ENCODE measurements at regions not wholly inside any gene's neighbourhood (a gene's known extent, or its start where the extent isn't known, plus 50 kb on each side); places are given as distances from the start of the nearest gene placed in this dataset.

- Mint-ChIP-seq H3K36me3 (ENCODE audit: low read depth) (no peaks in the 10 kb centered on the region), H3K27ac (no peak overlapping the region), H3K27me3 (ENCODE audit: insufficient read depth) (no peaks in the 10 kb centered on the region), H3K4me1 (ENCODE audit: low read depth) (no peaks in the 10 kb centered on the region), H3K4me3 (no peak overlapping the region), H3K9me3 (no peaks in the 10 kb centered on the region)
- TF ChIP-seq CTCF (IDR thresholded peaks at IDR 0.05) = no peak
- no peak for DNase-seq
Observed at GRCh38 chr6:99079058-99079457, 131.3 kb upstream of the FBXL4 start.

GRCh38 chr6:99073223-99073622, 125.5 kb upstream of the FBXL4 start:
- no peak overlapping the region for H3K27ac Mint-ChIP-seq
- DNase-seq = no peak
- TF ChIP-seq CTCF (IDR thresholded peaks at IDR 0.05) = no peak
- no peaks in the 10 kb centered on the region for H3K36me3 Mint-ChIP-seq (ENCODE audit: low read depth)
- H3K4me1 Mint-ChIP-seq (ENCODE audit: low read depth) = no peaks in the 10 kb centered on the region
- no peak overlapping the region for H3K4me3 Mint-ChIP-seq
- H3K27me3 Mint-ChIP-seq (ENCODE audit: insufficient read depth) = peaks cover 2% of the 10 kb centered on the region; the same call in 1 of the 2 replicates
- H3K9me3 Mint-ChIP-seq = no peaks in the 10 kb centered on the region

- Mint-ChIP-seq H3K36me3 (ENCODE audit: low read depth) (no peaks in the 10 kb centered on the region), H3K9me3 (no peaks in the 10 kb centered on the region), H3K27me3 (ENCODE audit: insufficient read depth) (no peaks in the 10 kb centered on the region), H3K4me1 (ENCODE audit: low read depth) (no peaks in the 10 kb centered on the region), H3K27ac (no peak overlapping the region), H3K4me3 (no peak overlapping the region)
- no peak for TF ChIP-seq CTCF (IDR thresholded peaks at IDR 0.05)
- DNase-seq = no peak
Observed at GRCh38 chr6:99066044-99066443, 118.3 kb upstream of the FBXL4 start.

GRCh38 chr6:99064834-99065233, 117.1 kb upstream of the FBXL4 start:
- no peak for TF ChIP-seq CTCF (IDR thresholded peaks at IDR 0.05)
- Mint-ChIP-seq H3K4me3 (no peak overlapping the region), H3K27ac (no peak overlapping the region), H3K4me1 (ENCODE audit: low read depth) (no peaks in the 10 kb centered on the region), H3K9me3 (no peaks in the 10 kb centered on the region), H3K36me3 (ENCODE audit: low read depth) (no peaks in the 10 kb centered on the region), H3K27me3 (ENCODE audit: insufficient read depth) (no peaks in the 10 kb centered on the region)
- no peak for DNase-seq

- no peaks in the 10 kb centered on the region for H3K4me1 Mint-ChIP-seq (ENCODE audit: low read depth)
- DNase-seq = no peak
- no peak overlapping the region for H3K27ac Mint-ChIP-seq
- H3K4me3 Mint-ChIP-seq = no peak overlapping the region
- no peaks in the 10 kb centered on the region for H3K9me3 Mint-ChIP-seq
- H3K27me3 Mint-ChIP-seq (ENCODE audit: insufficient read depth) = peaks cover 10% of the 10 kb centered on the region
- TF ChIP-seq CTCF (IDR thresholded peaks at IDR 0.05) = no peak
- no peaks in the 10 kb centered on the region for H3K36me3 Mint-ChIP-seq (ENCODE audit: low read depth)
Observed at GRCh38 chr6:99036672-99037071, 88.9 kb upstream of the FBXL4 start.

- Mint-ChIP-seq H3K4me3 (no peak overlapping the region), H3K27ac (no peak overlapping the region), H3K4me1 (ENCODE audit: low read depth) (no peaks in the 10 kb centered on the region), H3K36me3 (ENCODE audit: low read depth) (no peaks in the 10 kb centered on the region), H3K9me3 (no peaks in the 10 kb centered on the region), H3K27me3 (ENCODE audit: insufficient read depth) (peaks cover 8% of the 10 kb centered on the region)
- DNase-seq = no peak
- TF ChIP-seq CTCF (IDR thresholded peaks at IDR 0.05) = no peak
Observed at GRCh38 chr6:99032396-99032795, 84.7 kb upstream of the FBXL4 start.
